Endothelial cell (in vitro differentiated cells): ENCODE measurements at regions not wholly inside any gene's neighbourhood (a gene's known extent, or its start where the extent isn't known, plus 50 kb on each side); places are given as distances from the start of the nearest gene placed in this dataset.
"Not testable (repeated sequence)": the region's sequence is repeated elsewhere in the genome, so short reads cannot be mapped to it uniquely, and the experiment has no call there.

Experiments used
- DNase-seq: peaks from one replicate; pipeline ENCODE4 v3.0.0; 2021; ENCODE audit warnings: low spot score
- H3K27ac Mint-ChIP-seq: one replicate; pipeline ENCODE4 v1.8.0; 2021; ENCODE audit warnings: mixed read lengths, inconsistent platforms; ENCODE audit not compliant: unreplicated experiment
- H3K27me3 Mint-ChIP-seq: one replicate; pipeline ENCODE4 v1.8.0; 2021; ENCODE audit warnings: mild to moderate bottlenecking, moderate library complexity, mixed read lengths, inconsistent platforms; ENCODE audit not compliant: unreplicated experiment
- H3K36me3 Mint-ChIP-seq: one replicate; pipeline ENCODE4 v1.8.0; 2021; ENCODE audit warnings: mild to moderate bottlenecking, low read depth, mixed read lengths, inconsistent platforms; ENCODE audit not compliant: unreplicated experiment
- H3K4me1 Mint-ChIP-seq: one replicate; pipeline ENCODE4 v1.8.0; 2021; ENCODE audit warnings: mild to moderate bottlenecking, mixed read lengths, inconsistent platforms; ENCODE audit not compliant: unreplicated experiment
- H3K4me3 Mint-ChIP-seq: one replicate; pipeline ENCODE4 v1.8.0; 2021; ENCODE audit warnings: mild to moderate bottlenecking, mixed read lengths, inconsistent platforms; ENCODE audit not compliant: unreplicated experiment
- H3K9me3 Mint-ChIP-seq: one replicate; pipeline ENCODE4 v1.8.0; 2021; ENCODE audit warnings: mixed read lengths, inconsistent platforms; ENCODE audit not compliant: unreplicated experiment
- TF ChIP-seq, protein P1 (sequence below): fragments of 200-600 bp; sonication (generic); IDR thresholded peaks from one replicate; pipeline ENCODE4 v1.5.0; 2021; ENCODE audit warnings: antibody characterized with exemption; ENCODE audit not compliant: unreplicated experiment

DNA sequence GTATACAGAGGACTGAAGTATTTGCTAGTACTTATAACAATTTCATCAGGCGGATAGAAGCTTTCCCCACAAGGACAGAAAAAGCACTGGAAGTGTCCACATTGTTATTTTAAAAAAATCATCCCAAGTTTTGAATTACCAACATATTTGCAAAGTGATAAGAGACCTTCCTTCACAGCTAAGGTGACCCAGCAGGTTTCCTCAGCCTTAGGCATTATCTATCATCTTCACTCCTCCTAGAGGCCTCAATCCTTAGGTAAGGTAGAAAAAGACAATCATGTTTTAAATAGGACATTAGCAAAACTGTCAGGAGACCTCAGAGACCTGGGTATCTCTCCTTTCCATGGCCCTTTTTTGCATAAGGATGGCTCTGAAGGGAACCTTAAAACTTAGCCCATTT lies 72.5 kb upstream of the CHD6 start:
- TF ChIP-seq, protein P1, sequence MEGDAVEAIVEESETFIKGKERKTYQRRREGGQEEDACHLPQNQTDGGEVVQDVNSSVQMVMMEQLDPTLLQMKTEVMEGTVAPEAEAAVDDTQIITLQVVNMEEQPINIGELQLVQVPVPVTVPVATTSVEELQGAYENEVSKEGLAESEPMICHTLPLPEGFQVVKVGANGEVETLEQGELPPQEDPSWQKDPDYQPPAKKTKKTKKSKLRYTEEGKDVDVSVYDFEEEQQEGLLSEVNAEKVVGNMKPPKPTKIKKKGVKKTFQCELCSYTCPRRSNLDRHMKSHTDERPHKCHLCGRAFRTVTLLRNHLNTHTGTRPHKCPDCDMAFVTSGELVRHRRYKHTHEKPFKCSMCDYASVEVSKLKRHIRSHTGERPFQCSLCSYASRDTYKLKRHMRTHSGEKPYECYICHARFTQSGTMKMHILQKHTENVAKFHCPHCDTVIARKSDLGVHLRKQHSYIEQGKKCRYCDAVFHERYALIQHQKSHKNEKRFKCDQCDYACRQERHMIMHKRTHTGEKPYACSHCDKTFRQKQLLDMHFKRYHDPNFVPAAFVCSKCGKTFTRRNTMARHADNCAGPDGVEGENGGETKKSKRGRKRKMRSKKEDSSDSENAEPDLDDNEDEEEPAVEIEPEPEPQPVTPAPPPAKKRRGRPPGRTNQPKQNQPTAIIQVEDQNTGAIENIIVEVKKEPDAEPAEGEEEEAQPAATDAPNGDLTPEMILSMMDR, result no peak
- no peaks in the 10 kb centered on the region for H3K36me3 Mint-ChIP-seq

GRCh38 chr20:41686961-41687360 lies 68.8 kb upstream of the CHD6 start:
- DNase-seq, result no peak
- TF ChIP-seq, protein P1, result no peak
- no peak overlapping the region for H3K4me3 Mint-ChIP-seq
- H3K4me1 Mint-ChIP-seq, result no peaks in the 10 kb centered on the region
- no peaks in the 10 kb centered on the region for H3K9me3 Mint-ChIP-seq
- no peaks in the 10 kb centered on the region for H3K36me3 Mint-ChIP-seq
- H3K27me3 Mint-ChIP-seq, result no peaks in the 10 kb centered on the region
- no peak overlapping the region for H3K27ac Mint-ChIP-seq

More for the DNA sequence above, 72.5 kb upstream of the CHD6 start:
- Mint-ChIP-seq H3K27me3 (no peaks in the 10 kb centered on the region), H3K4me1 (peaks cover 5% of the 10 kb centered on the region), H3K9me3 (no peaks in the 10 kb centered on the region), H3K27ac (no peak overlapping the region), H3K4me3 (no peak overlapping the region)
- DNase-seq, result no peak

GRCh38 chr20:41685145-41685544 lies 67.0 kb upstream of the CHD6 start:
- H3K4me1 Mint-ChIP-seq, DNase-seq, H3K4me3 Mint-ChIP-seq, H3K27me3 Mint-ChIP-seq, H3K27ac Mint-ChIP-seq, H3K36me3 Mint-ChIP-seq, H3K9me3 Mint-ChIP-seq: not testable (repeated sequence)

DNA sequence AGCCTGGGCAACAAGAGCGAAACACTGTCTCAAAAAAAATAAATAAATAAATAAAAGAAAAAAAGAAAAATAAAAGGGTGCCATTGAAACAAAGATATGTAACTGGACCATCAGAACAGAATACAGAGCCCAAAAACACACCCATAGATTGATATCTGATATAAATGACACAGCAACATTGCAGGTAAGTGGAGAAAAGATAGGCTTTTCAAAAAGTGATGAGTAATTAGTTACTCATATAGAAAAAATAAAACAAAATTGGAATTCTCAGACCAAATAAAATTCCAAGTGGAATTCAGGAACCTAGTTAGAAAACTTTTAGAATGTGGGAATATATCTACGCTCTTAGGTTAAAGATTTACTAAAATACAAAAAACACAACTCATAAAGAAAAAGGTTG lies 60.6 kb upstream of the CHD6 start:
- H3K9me3 Mint-ChIP-seq, result no peaks in the 10 kb centered on the region
- no peaks in the 10 kb centered on the region for H3K36me3 Mint-ChIP-seq
- TF ChIP-seq, protein P1, result no peak
- peaks cover 4% of the 10 kb centered on the region for H3K4me1 Mint-ChIP-seq
- no peak overlapping the region for H3K4me3 Mint-ChIP-seq
- H3K27me3 Mint-ChIP-seq, result no peaks in the 10 kb centered on the region
- no peak for DNase-seq
- H3K27ac Mint-ChIP-seq, result no peak overlapping the region

- TF ChIP-seq, protein P1, result no peak
- DNase-seq, result no peak
- peaks cover 6% of the 10 kb centered on the region for H3K27me3 Mint-ChIP-seq
These were observed 54.1 kb upstream of the CHD6 start for GRCh38 chr20:41672282-41672681.

GRCh38 chr20:41671143-41671542 lies 53.0 kb upstream of the CHD6 start:
- no peaks in the 10 kb centered on the region for H3K9me3 Mint-ChIP-seq
- no peaks in the 10 kb centered on the region for H3K36me3 Mint-ChIP-seq
- TF ChIP-seq, protein P1, result no peak
- peaks cover 4% of the 10 kb centered on the region for H3K4me1 Mint-ChIP-seq
- H3K27ac Mint-ChIP-seq, result no peak overlapping the region
- no peak for DNase-seq
- no peak overlapping the region for H3K4me3 Mint-ChIP-seq
- H3K27me3 Mint-ChIP-seq, result peaks cover 6% of the 10 kb centered on the region

More at GRCh38 chr20:41672282-41672681, 54.1 kb upstream of the CHD6 start:
- Mint-ChIP-seq H3K4me1 (peaks cover 8% of the 10 kb centered on the region), H3K27ac (no peak overlapping the region), H3K4me3 (no peak overlapping the region), H3K9me3 (no peaks in the 10 kb centered on the region), H3K36me3 (no peaks in the 10 kb centered on the region)
